ENCODE measurements at regions not wholly inside any gene's neighbourhood (a gene's known extent, or its start where the extent isn't known, plus 50 kb on each side); places are given as distances from the start of the nearest gene placed in this dataset.

GRCh38 chr18:77668219-77668618, 418.6 kb downstream of the GALR1 start:
- TF ChIP-seq CTCF (IDR thresholded peaks at IDR 0.05; ENCODE audit: insufficient read depth, low read length, poor library complexity, severe bottlenecking), result no peak
- no peaks in the 10 kb centered on the region for H3K36me3 ChIP-seq (ENCODE audit: control insufficient read depth, insufficient read depth, low read length)
- no peaks in the 10 kb centered on the region for H3K27me3 ChIP-seq (ENCODE audit: control insufficient read depth, insufficient read depth, low read length)
- H3K4me3 ChIP-seq (ENCODE audit: low read depth, low read length), result no peak overlapping the region
- DNase-seq (ENCODE audit: low read depth), result no peak

- no peak overlapping the region for H3K4me3 ChIP-seq (ENCODE audit: low read depth, low read length)
- TF ChIP-seq CTCF (IDR thresholded peaks at IDR 0.05; ENCODE audit: insufficient read depth, low read length, poor library complexity, severe bottlenecking), result no peak
- no peak for DNase-seq (ENCODE audit: low read depth)
- H3K36me3 ChIP-seq (ENCODE audit: control insufficient read depth, insufficient read depth, low read length), result no peaks in the 10 kb centered on the region
- no peaks in the 10 kb centered on the region for H3K27me3 ChIP-seq (ENCODE audit: control insufficient read depth, insufficient read depth, low read length)
Measured at GRCh38 chr18:77669331-77669730, 419.7 kb downstream of the GALR1 start.

- DNase-seq (ENCODE audit: low read depth), result no peak
- TF ChIP-seq CTCF (IDR thresholded peaks at IDR 0.05; ENCODE audit: insufficient read depth, low read length, poor library complexity, severe bottlenecking), result no peak
- H3K4me3 ChIP-seq (ENCODE audit: low read depth, low read length), result no peak overlapping the region
Measured at GRCh38 chr18:77671456-77672167, 422.0 kb downstream of the GALR1 start.

GRCh38 chr18:77676910-77677309, 427.3 kb downstream of the GALR1 start:
- H3K27me3 ChIP-seq (ENCODE audit: control insufficient read depth, insufficient read depth, low read length), result no peaks in the 10 kb centered on the region
- DNase-seq (ENCODE audit: low read depth), result no peak
- no peaks in the 10 kb centered on the region for H3K36me3 ChIP-seq (ENCODE audit: control insufficient read depth, insufficient read depth, low read length)
- H3K4me3 ChIP-seq (ENCODE audit: low read depth, low read length), result no peak overlapping the region
- TF ChIP-seq CTCF (IDR thresholded peaks at IDR 0.05; ENCODE audit: insufficient read depth, low read length, poor library complexity, severe bottlenecking), result no peak

More at GRCh38 chr18:77671456-77672167, 422.0 kb downstream of the GALR1 start:
- no peaks in the 10 kb centered on the region for H3K27me3 ChIP-seq (ENCODE audit: control insufficient read depth, insufficient read depth, low read length)
- H3K36me3 ChIP-seq (ENCODE audit: control insufficient read depth, insufficient read depth, low read length), result no peaks in the 10 kb centered on the region

- Histone ChIP-seq H3K27me3 (ENCODE audit: control insufficient read depth, insufficient read depth, low read length) (no peaks in the 10 kb centered on the region), H3K36me3 (ENCODE audit: control insufficient read depth, insufficient read depth, low read length) (no peaks in the 10 kb centered on the region), H3K4me3 (ENCODE audit: low read depth, low read length) (no peak overlapping the region)
- no peak for DNase-seq (ENCODE audit: low read depth)
- TF ChIP-seq CTCF (IDR thresholded peaks at IDR 0.05; ENCODE audit: insufficient read depth, low read length, poor library complexity, severe bottlenecking), result no peak
Measured at GRCh38 chr18:77677536-77677935, 427.9 kb downstream of the GALR1 start.

GRCh38 chr18:77679869-77680268, 430.2 kb downstream of the GALR1 start:
- H3K36me3 ChIP-seq (ENCODE audit: control insufficient read depth, insufficient read depth, low read length), result no peaks in the 10 kb centered on the region
- no peak for DNase-seq (ENCODE audit: low read depth)
- H3K27me3 ChIP-seq (ENCODE audit: control insufficient read depth, insufficient read depth, low read length), result no peaks in the 10 kb centered on the region
- no peak for TF ChIP-seq CTCF (IDR thresholded peaks at IDR 0.05; ENCODE audit: insufficient read depth, low read length, poor library complexity, severe bottlenecking)
- no peak overlapping the region for H3K4me3 ChIP-seq (ENCODE audit: low read depth, low read length)
